SU-DHL-6 (cell line): ENCODE measurements at regions not wholly inside any gene's neighbourhood (a gene's known extent, or its start where the extent isn't known, plus 50 kb on each side); places are given as distances from the start of the nearest gene placed in this dataset.

Source experiments
- H2AFZ ChIP-seq: fragments of 200-600 bp; sonication (generic); 2 replicates; pipeline ENCODE4 v1.6.1; 2014; ENCODE audit warnings: low read depth, mild to moderate bottlenecking, moderate library complexity, mixed read lengths, antibody characterized with exemption, low read length; ENCODE audit not compliant: severe bottlenecking
- H3F3A ChIP-seq: fragments of 200-600 bp; shearing (Covaris generic); 2 replicates; pipeline ENCODE4 v1.6.0; 2016; ENCODE audit warnings: antibody characterized with exemption, mild to moderate bottlenecking; ENCODE audit not compliant: insufficient read depth
- H3K27ac ChIP-seq: fragments of 200-600 bp; sonication (generic); 2 replicates; pipeline ENCODE4 v1.5.1; 2016; ENCODE audit warnings: low read depth, mild to moderate bottlenecking, low read length, moderate library complexity, mixed read lengths
- H3K27me3 ChIP-seq: fragments of 200-600 bp; sonication (generic), shearing (Covaris generic); 2 replicates; pipeline ENCODE4 v1.6.0; 2014; ENCODE audit warnings: mild to moderate bottlenecking, low read length
- H3K36me3 ChIP-seq: fragments of 200-600 bp; sonication (generic); 2 replicates; pipeline ENCODE4 v1.6.1; 2014; ENCODE audit warnings: mild to moderate bottlenecking, low read length, mixed read lengths
- H3K4me2 ChIP-seq: fragments of 300-600, 200-600 bp; shearing (Covaris generic), sonication (generic); 2 replicates; pipeline ENCODE4 v1.6.0; 2014; ENCODE audit warnings: low read length, low read depth, mild to moderate bottlenecking; ENCODE audit not compliant: poor library complexity, severe bottlenecking
- H3K4me3 ChIP-seq: fragments of 200-600 bp; sonication (generic); 2 replicates; pipeline ENCODE4 v1.5.1; 2014; ENCODE audit warnings: antibody characterized with exemption, low read length, mild to moderate bottlenecking, mixed read lengths; ENCODE audit not compliant: insufficient read depth, poor library complexity, severe bottlenecking
- H3K79me2 ChIP-seq: fragments of 200-600 bp; sonication (generic); 2 replicates; pipeline ENCODE4 v1.6.1; 2014; ENCODE audit warnings: mild to moderate bottlenecking, low read length, moderate library complexity; ENCODE audit not compliant: insufficient read depth
- H3K9ac ChIP-seq: fragments of 200-600 bp; sonication (generic); 2 replicates; pipeline ENCODE4 v1.7.0; 2014; ENCODE audit warnings: mild to moderate bottlenecking, low read length
- H3K9me2 ChIP-seq: fragments of 200-600 bp; sonication (generic); replicated peaks from 2 replicates; pipeline ENCODE4 v1.6.1; 2014; ENCODE audit warnings: low read length; ENCODE audit not compliant: insufficient read depth
- H3K9me3 ChIP-seq: fragments of 200-600 bp; sonication (generic); 2 replicates; pipeline ENCODE4 v1.6.1; 2014; ENCODE audit warnings: low read length, mixed read lengths; ENCODE audit not compliant: insufficient read depth
- H4K20me1 ChIP-seq: fragments of 200-600 bp; sonication (generic); 2 replicates; pipeline ENCODE4 v1.6.1; 2014; ENCODE audit warnings: low read depth, mild to moderate bottlenecking, antibody characterized with exemption, low read length, moderate library complexity, mixed read lengths
- EZH2phosphoT487 ChIP-seq: fragments of 200-600 bp; sonication (generic), shearing (Covaris generic); conservative IDR thresholded peaks from 2 replicates; pipeline ENCODE4 v1.6.1; 2018; ENCODE audit warnings: mild to moderate bottlenecking, antibody characterized with exemption, low read length, moderate library complexity, mixed read lengths
- TF ChIP-seq, protein P1 (sequence below): fragments of 200-600 bp; sonication (generic); IDR thresholded peaks from one replicate; pipeline ENCODE4 v1.5.1; 2017; ENCODE audit warnings: antibody characterized with exemption, mild to moderate bottlenecking, low read length, moderate library complexity; ENCODE audit not compliant: insufficient read depth, poor library complexity, severe bottlenecking

DNA sequence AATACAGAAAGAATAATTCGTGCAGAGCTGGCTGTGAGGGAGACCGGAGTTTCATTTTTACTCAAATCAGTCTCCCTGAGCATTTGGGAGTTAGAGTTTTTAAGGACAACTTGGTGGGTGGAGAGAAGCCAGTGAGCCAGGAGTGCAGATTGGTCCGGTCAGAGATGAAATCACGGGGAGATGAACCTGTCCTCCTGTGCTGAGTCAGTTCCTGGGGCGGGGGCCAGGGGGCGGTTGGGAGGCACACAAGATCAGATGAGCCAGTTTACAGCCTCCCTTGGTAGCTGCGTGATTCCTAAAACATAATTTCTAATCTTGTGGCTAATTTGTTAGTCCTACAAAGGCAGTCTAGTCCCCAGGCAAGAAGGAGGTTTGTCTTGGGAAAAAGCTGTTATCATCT, 1267.9 kb downstream of the AMY1C start:
- 0 out of 2 replicates have a peak, but pooled peaks cover 4% of the 10 kb centered on the region for H3F3A ChIP-seq
- no peaks in the 10 kb centered on the region for H3K9me3 ChIP-seq
- H3K27ac ChIP-seq, result no peak overlapping the region
- no peak overlapping the region for H3K4me3 ChIP-seq
- no peak overlapping the region for H3K4me2 ChIP-seq
- H3K27me3 ChIP-seq, result no peaks in the 10 kb centered on the region
- no peak overlapping the region for H3K9ac ChIP-seq
- H3K9me2 ChIP-seq, result no peaks in the 10 kb centered on the region
- H2AFZ ChIP-seq, result no peak overlapping the region
- H4K20me1 ChIP-seq, result no peaks in the 10 kb centered on the region
- H3K79me2 ChIP-seq, result no peaks in the 10 kb centered on the region; the same call in 1 of the 2 replicates
- H3K36me3 ChIP-seq, result peaks cover 7% of the 10 kb centered on the region; the same call in 1 of the 2 replicates
- TF ChIP-seq, protein P1, sequence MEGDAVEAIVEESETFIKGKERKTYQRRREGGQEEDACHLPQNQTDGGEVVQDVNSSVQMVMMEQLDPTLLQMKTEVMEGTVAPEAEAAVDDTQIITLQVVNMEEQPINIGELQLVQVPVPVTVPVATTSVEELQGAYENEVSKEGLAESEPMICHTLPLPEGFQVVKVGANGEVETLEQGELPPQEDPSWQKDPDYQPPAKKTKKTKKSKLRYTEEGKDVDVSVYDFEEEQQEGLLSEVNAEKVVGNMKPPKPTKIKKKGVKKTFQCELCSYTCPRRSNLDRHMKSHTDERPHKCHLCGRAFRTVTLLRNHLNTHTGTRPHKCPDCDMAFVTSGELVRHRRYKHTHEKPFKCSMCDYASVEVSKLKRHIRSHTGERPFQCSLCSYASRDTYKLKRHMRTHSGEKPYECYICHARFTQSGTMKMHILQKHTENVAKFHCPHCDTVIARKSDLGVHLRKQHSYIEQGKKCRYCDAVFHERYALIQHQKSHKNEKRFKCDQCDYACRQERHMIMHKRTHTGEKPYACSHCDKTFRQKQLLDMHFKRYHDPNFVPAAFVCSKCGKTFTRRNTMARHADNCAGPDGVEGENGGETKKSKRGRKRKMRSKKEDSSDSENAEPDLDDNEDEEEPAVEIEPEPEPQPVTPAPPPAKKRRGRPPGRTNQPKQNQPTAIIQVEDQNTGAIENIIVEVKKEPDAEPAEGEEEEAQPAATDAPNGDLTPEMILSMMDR, result no peak
- no peak for TF ChIP-seq EZH2phosphoT487

DNA sequence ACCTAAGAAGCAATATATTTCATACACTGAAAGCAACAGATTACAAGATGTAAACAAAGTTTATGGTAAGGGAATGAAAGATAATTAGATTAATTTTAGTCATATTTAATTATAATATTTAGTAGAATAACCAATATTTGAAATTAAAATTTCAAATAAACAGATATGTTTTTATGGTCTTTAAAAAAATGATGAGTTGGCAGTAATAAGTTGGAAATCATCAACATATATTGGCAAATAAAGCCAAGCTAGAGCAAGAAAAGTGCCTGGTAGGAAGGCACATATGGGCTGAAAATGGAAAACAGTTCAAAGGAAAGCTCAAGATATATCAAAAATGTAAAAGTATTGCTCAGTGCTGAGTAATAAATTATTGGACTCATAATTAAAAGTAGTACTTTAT, 1274.0 kb downstream of the AMY1C start:
- H3K27ac ChIP-seq, result no peak overlapping the region
- no peaks in the 10 kb centered on the region for H3K27me3 ChIP-seq

DNA sequence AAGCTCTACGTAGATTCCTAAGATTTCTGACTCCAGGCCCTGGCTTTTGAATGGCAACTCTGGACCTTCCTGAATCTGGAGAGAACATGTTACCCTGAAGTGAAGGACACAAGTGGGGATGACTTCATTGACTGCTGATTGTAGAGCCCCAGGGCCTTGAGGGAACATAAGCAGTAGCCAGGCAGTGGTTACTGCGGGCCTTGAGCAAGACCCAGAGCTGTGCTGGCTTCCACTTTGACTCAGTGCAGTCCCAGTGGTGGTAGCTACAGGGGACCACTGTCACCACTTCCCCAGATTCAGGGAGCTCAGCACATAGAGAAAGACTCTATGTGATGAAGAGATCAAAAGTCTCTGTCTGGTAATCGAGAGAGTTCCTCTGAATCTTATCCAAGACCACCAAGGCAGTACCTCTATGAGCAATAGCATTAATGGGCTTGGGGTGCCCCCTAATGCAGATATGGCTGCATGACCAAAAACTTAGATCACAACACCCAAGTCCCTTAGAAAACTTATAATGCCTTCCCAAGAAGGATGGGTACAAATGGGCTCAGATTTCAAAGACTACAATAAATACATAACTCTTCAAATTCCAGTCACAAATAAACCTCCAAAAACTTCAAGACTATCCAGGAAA, 1278.3 kb downstream of the AMY1C start:
- no peaks in the 10 kb centered on the region for H3K79me2 ChIP-seq
- no peak overlapping the region for H3K4me3 ChIP-seq
- no peaks in the 10 kb centered on the region for H3F3A ChIP-seq
- no peak overlapping the region for H3K9ac ChIP-seq
- no peaks in the 10 kb centered on the region for H3K36me3 ChIP-seq
- H3K9me2 ChIP-seq, result no peaks in the 10 kb centered on the region
- peak overlapping the region; percentile 52; the same call in 1 of the 2 replicates for H3K27ac ChIP-seq
- TF ChIP-seq EZH2phosphoT487, result no peak
- TF ChIP-seq, protein P1, result peak; percentile 52
- H2AFZ ChIP-seq, result peak overlapping the region; percentile 52
- H3K4me2 ChIP-seq, result no peak overlapping the region
- H3K9me3 ChIP-seq, result no peaks in the 10 kb centered on the region
- H4K20me1 ChIP-seq, result no peaks in the 10 kb centered on the region
- no peaks in the 10 kb centered on the region for H3K27me3 ChIP-seq

More for the DNA sequence above, 1274.0 kb downstream of the AMY1C start:
- no peaks in the 10 kb centered on the region for H3K9me2 ChIP-seq
- H3K79me2 ChIP-seq, result no peaks in the 10 kb centered on the region; the same call in 1 of the 2 replicates
- H2AFZ ChIP-seq, result no peak overlapping the region
- TF ChIP-seq, protein P1, result no peak
- TF ChIP-seq EZH2phosphoT487, result no peak
- H4K20me1 ChIP-seq, result no peaks in the 10 kb centered on the region
- H3F3A ChIP-seq, result 0 out of 2 replicates have a peak, but pooled peaks cover 4% of the 10 kb centered on the region
- H3K4me2 ChIP-seq, result peak overlapping the region; percentile 48
- H3K4me3 ChIP-seq, result no peak overlapping the region
- no peaks in the 10 kb centered on the region for H3K9me3 ChIP-seq
- H3K36me3 ChIP-seq, result peaks cover 7% of the 10 kb centered on the region; the same call in 1 of the 2 replicates
- no peak overlapping the region for H3K9ac ChIP-seq
